GM19025 (cell line): ENCODE measurements at regions not wholly inside any gene's neighbourhood (a gene's known extent, or its start where the extent isn't known, plus 50 kb on each side); places are given as distances from the start of the nearest gene placed in this dataset.

Experiments used
- ATAC-seq: cut with Tn5 transposase; IDR thresholded peaks from one replicate; pipeline ENCODE4 v1.9.1; 2021; ENCODE audit warnings: mild to moderate bottlenecking, low read depth, moderate library complexity; ENCODE audit not compliant: unreplicated experiment

DNA sequence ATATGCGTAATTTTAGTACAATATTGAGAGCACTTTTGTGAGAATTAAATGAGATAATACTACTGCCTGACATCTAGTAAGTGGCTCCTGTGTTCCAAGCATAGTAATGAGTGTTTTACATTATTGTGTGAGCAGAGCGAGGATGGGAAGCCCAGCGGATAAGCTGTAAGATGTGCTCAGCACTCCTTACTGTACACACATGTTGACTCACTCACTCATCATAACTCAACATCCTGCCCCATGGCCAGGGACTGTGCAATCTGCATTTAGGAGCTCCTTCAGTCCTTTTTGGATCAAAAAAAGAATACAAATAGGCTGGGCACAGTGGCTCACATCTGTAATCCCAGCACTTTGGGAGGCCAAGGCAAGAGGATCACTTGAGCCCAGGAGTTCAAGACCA is 72.9 kb upstream of the NEBL start:
- ATAC-seq: no peak

DNA sequence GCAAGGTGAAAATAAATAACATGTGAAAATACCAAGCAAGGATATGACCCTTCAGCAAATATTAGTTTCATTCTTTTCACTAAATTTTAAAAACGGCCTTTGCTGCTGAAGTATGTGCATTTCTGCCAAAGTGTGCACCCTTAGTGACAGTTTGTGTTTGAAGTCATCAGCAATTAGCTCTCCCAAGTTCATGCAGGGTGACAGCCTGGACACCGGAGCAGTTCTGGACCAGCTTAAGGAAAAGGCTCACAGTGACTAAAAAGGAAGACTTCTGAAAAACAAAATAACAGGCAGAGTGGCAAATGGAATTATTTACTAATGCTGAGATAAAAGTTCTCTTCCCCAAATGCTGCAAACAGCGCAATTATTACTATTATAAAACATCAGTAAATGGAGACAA is 69.3 kb upstream of the NEBL start:
- ATAC-seq: no peak

DNA sequence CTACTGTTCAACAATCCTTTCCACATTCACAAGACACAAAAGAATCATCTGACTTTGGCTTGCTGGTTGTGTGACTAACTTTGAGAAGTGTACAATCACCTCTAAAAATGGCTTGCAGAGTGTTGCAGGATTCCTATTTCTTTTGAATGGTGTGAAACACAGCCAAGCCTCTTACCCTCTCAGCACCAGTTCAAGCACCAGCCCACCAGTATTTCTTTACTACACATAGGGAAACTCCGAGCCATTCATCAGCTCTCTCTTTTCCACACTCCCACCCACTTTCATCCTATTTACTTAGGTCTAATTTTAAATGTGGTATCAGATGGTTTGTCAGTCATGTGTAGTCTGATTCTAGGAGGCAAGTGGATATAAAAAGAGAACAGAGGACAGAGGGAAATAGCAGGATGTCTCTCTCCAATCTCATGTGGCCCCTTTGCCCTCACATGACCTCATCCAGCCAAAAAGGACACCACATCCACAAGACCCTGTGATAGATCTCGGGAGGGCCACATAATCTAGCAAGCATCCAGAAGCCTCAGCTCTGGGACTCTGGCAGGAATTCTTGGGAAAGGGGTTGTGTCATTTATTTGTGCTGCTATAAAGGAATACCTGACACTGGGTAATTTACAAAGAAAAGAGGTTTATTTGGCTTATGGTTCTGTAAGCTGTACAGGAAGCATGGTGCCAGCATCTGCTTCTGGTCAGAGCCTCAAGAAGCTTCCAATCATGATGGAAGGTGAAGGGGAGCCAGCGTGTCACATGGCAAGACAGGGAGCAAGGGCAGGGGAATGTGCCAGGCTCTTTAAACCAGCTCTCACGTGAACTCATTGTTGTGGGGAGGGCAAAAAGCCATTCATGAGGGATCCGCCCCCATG is 66.8 kb upstream of the NEBL start:
- no peak for ATAC-seq

DNA sequence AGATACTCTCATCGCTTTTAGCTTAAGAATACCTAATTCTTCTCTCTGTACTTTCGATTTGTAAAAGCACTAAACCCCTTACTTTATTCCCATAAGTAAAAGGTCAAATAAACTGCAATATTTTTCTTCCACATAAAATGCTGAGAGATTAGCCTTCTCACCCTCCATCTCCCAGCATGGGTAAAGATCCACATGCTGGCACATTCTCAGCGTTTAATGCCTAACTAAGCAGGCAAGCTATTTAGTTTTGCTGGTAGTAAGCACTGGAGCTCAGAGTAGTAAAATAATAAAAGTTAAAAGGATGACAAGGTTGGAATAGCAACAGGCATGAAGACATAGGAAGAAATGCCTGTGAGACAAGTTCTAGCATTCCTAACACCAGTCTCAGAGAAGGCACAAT is 65.9 kb upstream of the NEBL start:
- ATAC-seq: no peak

DNA sequence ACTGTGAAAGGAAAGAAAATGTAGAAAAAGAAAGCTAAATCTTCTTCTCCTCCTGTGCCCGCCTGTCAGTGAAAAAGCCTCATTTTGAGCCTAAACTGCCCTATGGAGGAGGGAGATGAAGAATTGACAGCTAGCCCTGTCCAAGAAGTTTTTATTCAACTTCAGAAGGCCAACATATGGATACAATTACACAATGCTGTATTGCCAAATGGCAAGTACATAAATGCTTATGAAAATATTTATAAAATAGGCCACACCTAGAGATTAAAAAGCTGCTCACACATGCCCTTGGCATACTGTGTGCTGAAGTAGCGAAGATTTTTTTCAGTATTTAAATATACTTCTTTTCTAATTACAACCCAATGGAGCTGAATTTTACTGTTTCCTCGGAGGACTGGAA is 65.1 kb upstream of the NEBL start:
- ATAC-seq: no peak

DNA sequence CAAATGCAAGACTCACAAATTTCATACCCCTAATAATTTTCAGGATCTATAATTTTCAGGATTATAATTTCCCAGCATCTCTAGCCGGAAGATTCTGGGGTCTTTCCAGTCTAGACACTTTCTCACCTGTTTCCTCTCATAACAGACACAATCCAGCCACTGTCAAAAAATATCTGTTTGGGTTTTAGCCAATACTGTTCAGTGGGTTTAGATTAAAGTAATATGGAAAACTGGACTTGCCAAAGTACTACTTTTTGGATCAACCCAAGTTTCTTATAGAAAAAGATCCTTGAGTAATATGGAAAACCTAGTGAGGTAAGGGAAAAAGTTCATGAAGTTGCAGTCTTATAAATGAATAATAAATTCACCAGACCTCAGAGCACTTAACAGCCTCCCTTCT is 62.1 kb upstream of the NEBL start:
- ATAC-seq: no peak

DNA sequence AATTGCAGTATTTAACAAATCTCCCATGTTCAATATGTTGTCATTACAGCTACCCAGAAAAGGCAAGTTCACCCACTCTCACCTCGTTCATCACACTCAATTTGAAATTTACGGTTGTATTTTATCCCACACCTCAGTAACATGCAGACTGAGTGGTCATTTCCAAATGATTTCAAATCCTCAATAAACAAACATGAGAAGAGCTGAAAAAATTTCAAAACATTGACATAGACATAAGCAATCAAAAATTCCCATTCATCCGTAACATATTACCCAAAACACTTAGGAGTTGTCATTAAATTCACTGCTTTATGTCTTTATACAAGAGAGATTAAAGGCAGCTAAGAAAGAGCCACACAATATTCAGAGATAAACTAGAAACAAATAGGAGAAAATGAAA is 61.7 kb upstream of the NEBL start:
- no peak for ATAC-seq

DNA sequence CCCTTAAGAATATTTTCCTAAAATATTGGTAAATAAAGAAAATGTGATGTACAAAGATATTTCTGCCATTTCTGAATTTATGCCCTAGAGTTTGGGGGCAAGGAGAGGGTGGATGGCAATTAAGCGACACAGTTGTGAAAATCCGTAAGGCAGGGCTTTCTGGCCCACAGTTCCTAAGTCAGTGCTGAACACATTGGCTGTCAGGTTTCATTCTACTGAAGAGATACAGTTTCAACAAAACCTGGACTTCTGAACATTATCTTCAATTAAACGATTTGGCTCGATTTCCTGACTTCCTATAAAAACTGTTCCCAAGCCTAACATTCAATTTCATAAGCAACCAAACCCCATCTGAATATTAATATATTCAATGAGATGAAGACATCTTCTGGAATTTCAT is 61.1 kb upstream of the NEBL start:
- ATAC-seq: no peak

DNA sequence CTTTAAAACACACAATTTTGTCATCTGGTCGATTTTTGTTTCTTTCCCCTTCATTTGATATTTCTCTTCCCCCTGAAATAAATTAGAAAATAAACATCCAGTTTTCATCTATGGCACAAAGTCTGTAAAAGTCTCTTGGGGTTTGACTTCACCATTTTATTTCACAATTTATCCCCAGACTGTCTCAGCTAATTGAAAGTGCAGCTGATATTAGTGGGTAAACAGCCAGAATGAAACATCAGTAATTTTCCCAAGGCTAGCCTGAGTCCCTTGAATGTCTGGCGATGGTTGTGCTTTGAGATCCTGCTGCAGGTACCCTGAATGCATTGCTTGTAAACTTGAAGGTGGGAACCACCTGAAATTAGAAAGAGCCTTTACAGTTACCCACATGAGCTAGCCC is 60.6 kb upstream of the NEBL start:
- ATAC-seq: no peak

DNA sequence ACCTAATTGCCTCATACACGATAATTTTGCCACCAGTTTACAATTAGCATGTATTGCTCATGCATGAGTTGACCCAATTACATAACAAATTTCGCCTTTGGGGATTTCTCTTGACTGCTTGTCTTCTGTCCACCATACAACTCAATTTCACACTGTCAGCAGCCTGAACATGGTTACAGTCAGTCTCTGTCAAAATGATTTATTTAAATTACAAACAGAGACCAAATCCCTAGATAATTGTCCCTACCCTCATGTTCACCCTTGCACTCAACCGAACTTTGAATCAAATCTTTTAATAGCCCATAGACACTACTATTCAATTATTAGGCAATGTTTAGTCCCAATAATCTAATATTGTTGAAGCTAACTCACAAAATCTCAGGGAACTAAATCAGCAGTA is 59.7 kb upstream of the NEBL start:
- no peak for ATAC-seq

DNA sequence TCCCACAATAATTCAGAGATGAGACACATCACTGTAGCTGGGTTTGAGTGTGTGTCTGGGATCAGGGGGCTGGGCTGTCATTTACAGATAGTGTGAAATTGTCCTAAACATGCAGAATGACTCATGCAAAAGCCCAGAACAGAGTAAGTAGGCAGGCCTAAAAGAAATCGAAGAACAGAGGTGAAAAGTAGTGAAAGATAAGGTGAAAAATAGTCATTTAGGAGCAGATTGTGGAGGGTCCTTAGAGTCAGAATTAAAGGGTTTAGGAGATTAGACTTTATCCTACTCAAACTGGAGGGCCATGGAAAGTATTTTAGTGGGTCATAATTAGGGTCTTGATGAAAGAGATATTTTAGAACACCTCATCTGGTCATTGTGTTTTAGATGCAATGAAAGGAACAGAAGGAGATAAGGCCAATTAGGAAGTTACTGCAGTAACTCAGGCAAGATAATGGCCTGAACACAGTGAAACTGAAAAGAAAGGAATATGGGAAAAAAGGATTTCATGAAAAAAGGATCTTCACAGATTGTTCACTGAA is 58.3 kb upstream of the NEBL start:
- ATAC-seq: no peak

DNA sequence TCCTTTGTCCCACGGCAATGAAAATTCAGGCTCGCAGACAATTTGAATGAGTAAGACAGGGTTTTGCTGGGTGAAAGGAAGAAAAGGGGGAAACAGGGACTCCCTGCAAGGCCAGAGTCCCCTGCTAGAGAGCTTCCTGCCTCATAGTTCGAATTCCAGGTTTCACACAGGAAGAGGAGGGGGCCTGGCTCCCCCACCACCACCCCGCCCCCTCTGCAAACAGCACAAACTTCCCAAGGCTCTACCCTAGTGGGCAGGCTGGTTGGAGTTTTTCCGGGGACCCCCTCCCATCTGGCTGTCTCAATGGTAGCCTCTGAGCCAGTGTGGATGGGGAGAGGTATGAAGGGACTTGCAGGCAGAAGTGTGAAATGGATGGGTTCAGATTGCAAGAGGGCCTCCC is 57.4 kb upstream of the NEBL start:
- no peak for ATAC-seq

DNA sequence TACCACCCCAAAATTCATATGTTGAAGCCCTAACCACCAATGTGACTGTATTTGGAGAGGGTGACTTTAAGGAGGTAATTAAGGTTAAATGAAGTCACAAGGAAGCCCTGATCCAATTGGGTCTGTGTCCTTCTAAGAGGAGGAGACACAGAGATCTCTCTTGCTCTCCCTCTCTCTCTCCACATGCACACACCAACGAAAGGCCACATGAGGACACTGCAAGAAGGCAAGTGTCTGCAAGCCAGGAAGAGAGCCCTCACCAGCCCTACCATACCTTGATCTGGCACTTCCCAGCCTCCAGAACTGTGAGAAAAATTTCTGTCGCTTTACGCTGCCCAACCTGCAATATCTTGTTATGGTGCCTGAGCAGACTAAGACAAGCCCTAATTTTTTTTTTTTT is 56.0 kb upstream of the NEBL start:
- ATAC-seq: no peak

DNA sequence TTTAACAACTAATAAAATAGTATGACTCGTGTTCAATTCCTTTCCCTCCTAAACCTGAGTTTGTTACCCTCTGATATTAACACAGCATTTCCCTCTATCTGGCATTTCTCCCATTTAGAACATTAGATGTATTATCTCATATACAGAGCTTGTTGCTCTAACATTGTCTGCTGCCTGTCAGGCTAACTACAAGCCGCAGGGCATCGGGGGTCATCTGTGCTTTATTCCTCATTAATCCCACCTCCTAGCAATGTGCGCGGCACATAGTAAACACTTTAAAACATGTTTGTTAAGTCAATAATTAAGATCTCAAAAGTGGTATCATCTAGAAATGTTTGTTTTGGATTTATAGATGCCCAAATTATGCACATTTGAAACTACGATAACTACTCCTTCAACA is 52.9 kb upstream of the NEBL start:
- ATAC-seq: no peak

DNA sequence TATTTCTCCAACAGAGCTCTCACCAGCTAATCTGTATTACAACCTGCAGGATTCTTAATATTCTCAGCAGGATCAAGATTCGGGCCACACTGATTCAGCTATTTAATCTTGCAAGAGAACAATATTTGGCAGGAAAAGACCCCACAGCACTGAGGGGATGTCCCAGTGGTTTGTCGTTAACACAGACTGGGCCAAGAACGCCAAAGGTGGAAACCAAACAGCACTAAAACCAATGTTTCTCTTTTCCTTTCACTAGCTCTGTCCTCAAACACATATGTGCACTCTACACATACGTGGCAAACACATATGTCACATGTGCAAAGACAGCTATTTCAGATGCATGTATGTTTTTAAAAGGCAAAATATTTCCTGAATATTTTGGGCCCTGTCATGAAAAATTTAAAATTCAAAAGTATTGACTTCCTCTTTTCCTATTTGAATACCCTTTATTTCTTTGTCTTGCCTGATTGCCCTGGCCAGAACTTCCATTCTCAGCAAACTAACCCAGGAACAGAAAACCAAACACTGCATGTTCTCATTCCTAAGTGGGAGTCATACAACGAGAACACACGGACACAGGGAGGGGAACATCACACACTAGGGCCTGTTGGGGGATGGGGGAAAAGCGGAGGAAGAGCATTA is 51.7 kb upstream of the NEBL start:
- peak; percentile 84 for ATAC-seq
